Epidermal melanocyte (primary cell): ENCODE measurements at regions not wholly inside any gene's neighbourhood (a gene's known extent, or its start where the extent isn't known, plus 50 kb on each side); places are given as distances from the start of the nearest gene placed in this dataset.

Source experiments
- DNase-seq: peaks from one replicate; pipeline ENCODE4 v3.0.0; 2011; ENCODE audit warnings: low spot score; ENCODE audit not compliant: insufficient read length

GRCh38 chr4:152097371-152097770 is 336.6 kb upstream of the GATB start:
- no peak for DNase-seq

DNA sequence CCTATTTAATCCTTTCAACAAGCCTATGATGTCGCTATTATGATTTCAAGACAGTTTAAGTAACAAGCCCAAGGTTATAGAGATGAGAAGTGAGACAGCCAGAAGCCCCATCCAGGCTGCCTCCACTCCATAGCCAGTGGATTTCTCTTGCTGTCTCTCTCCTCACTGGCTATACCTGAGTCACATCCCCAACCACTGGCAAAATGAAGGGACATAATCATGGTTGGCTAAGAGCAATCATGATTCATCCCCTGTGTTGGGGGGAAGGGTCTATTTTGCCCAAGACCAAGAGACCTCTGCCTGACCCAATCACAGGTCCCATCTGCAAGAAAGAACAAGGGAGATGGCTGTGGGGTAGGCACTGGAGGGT is 334.9 kb upstream of the GATB start:
- DNase-seq = no peak

- no peak for DNase-seq
Measured at GRCh38 chr4:152094970-152095700, 334.3 kb upstream of the GATB start.

DNA sequence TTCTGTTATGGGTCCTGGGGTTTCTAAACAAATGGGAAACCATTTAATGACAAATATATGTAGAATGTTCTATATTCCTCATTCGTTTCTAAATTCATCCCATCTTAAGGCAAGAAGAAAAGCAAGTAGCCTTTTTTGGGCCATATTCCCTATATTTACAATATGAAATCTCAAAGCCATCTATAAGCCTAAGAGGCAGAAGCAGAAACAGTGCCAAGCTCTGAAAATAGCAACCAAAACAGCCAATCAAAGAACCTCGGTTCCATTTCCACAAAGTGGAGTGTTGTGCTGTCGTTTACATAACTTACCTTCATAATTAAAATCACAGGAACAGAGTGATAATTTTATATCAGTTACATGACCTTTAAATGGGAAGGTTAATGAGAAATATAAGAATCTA is 330.6 kb upstream of the GATB start:
- no peak for DNase-seq

DNA sequence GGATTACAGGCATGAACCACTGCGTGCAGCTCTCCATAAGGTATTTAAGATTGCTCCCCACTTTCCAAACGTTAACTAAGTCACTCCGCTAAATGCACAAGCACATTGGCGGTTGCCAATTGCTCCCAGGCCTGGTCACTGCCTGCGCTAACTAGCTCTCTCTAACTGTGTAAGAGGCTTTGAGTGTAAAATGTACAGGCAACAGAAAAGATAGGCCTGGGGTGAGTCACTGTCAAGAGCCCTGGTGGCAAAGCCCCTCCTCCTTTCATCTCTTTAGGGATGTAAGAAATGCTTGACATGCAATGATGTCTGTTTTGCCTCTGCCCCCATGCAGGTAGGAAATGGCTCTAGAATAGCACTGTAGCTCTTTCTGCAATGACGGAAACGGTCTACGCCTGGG is 329.7 kb upstream of the GATB start:
- DNase-seq = no peak

DNA sequence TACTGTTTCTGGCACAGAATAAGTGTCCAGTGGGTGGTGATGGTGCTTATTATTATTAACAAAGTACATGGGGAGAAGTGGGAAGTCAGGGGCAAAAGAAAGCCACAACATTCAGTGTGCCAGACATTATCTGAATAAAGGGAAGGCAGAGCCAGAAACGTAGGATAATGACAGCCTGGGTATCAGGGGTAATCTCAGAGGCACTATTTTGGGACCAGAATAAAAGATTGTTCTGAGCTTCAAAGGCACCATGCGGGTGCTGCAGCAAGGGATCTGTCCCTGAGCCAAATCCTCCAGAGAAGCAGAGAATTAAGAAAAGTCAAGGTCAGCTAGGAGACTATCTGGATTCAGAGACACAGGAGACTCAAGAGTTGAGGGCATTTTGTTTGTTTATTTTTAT is 328.8 kb upstream of the GATB start:
- no peak for DNase-seq

DNA sequence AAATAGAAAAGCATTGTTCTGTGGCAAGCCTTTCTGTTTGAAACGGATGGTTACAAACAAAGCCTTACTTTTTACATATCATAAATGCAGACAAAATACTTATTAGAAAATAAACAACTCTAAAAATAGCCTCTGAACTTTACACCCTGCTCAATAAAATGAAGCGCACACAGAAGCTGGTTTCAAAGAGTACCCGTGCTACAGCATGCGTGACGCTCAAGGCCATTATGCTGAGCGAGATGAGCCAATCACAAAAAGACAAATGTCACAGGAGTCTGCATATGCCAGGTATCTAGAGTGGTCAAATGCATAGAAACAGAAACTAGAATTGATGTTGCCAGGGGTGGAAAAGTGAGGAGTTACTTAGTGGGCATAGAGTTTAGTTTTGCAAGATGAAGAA is 326.5 kb upstream of the GATB start:
- no peak for DNase-seq

DNA sequence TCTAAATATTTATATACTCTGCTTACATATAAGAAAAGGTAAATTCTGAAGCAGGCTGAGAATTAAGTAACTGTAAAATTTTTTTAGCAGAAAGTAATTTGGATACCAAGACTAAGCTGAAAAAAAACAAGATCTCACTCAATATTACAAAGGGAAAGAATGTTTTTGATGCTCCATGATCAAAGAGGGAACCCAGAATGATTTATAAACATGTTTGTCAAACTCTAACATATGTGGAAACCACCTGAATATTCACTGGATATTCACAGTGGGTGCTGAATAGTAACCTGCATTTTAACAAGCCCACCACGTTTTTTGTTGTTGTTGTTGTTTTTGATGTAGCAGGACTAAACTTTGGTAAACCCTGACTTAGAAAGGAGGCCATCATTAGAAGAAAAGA is 324.9 kb upstream of the GATB start:
- no peak for DNase-seq

DNA sequence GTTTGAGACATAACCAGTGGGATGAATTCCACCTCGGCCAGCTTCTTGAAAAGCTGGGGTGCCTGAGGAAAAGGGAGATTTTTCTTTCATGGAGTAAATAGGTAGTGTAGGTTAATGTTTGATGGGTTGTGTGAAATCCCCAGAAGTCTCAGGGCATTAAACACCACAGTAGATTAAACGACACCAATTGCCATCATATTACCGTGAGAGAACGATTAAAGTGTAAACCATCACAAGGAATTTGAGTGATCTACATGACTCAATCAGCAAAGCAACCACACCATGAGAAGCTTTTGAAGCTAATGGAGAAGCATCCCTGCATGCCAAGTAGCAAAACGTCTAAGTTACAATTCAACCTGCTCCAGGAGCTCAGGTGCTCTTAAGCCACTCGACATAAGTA is 322.5 kb upstream of the GATB start:
- DNase-seq = no peak

DNA sequence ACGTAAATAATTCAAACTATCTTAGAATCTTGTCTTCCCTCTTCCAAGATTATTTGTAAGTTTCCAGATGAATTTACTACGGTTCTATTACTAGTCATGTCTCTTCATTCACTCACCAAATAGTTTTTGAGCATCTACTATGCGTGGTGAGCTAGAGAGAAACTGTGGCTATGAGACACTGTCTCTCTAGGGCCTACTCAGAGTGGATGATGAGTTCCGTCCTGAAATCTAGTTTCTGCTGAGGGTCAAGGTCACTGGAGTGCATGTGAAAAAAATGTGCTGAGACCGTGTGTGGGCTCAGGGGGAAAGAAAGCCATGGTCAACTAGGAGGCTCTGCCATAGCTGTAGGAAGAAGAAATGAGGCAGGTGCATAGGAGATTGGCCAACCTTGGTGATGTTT is 320.2 kb upstream of the GATB start:
- no peak for DNase-seq

DNA sequence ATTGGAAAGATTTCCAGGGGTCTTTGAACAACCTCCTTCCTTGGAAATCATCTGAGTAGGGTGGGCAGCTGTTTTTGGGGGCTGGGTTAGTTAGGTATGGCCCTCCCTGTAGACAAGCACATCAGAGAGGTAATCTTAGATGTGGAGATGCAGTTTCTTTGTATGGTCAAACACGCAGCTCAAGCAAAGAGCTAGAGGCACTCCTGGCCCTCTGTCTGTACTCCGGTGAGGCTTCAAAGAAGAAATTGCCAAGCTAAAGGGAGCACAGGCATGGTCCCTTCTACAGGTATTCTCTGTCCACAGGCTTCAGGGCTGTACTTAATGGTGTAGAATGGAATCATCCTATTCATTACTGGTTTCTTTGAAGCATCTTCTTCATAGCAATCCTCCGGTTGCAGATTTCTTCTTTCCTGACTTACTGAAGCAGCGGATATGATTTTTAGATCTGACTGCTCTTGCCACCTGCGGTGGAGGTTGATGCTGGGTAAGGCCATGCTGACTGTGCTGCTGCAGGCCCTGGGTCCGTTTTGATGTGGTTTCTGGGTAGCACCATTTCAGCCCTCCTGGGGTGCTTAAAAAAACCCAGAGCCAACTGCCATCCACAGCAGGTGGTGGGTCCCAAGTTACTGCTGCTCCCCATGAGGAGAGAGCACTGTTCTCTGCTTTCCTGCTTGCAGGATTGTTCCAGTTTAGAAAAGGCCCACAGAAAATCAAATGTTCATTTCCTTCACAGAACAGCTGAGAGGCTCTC is 318.9 kb upstream of the GATB start:
- DNase-seq = no peak

- no peak for DNase-seq
Measured at GRCh38 chr4:152079079-152079478, 318.3 kb upstream of the GATB start.

DNA sequence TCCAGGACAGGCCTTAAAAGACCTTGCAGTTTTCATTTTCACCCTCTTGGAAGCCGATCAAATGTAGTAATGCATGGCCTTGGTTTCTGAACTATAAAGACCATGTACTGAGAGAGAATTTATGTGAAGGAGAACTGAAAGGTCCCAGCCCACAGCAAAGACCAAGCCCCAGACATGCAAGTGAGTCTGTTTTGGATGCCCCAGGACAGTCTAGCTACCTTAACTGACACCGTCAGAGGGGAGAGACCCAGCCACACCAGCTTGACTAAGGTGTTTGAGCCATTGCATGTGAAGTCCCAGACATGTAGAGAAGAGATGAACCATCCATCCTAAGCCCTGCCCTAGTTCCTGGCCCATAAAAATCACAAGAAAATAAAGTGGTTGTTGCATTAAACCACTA is 316.8 kb upstream of the GATB start:
- no peak for DNase-seq

DNA sequence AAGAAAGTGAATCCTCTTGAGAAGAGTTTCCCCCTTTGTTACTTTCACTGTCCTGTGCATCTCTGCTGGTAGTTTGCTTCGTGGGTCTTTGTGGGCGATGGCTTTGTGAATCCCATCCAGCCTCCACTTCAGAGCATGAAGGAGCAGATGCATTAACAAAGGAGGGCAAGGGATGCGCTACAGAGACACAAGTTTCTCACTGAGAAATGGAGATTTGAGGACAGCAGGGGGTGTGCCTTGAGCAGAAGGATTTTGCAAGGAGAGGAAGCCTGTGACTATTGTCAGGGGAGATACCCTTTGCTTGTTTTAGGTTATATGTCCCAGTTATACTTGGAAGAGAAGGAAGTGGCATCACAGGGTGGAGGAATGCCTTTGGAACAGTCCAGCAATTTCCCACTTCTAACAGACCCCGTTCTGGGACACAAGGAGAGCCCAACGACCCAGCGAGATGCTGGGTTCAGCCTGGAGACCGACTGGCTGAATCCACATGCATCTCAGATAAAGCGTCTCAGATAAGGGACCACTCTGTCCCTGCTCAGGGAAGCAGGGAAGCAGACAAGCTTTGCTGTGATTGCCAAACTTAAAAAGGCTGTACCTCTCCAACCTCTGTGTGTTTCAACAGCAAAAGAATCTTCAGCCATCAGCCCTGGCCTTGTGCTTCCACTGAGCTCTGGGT is 314.6 kb upstream of the GATB start:
- DNase-seq = no peak

DNA sequence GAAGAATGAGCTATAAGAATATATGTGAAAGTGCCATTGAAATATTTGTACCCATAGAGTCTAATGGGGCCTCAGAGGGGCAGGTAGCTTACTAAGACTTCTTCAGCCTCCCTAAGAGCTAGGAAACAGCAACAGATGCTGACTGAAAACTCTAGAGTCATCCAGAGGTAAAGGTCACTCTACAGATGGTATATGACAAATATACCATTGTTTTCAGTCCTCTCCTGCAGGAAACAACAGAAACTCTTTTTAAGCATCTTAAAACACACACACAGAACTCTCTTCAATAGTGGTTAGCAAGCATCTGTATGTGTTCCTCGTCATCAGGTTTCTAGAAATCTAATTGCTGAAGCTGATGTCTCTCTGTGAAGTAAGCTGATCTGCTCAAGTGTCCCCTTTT is 313.8 kb upstream of the GATB start:
- DNase-seq = no peak

- DNase-seq = no peak
Measured at GRCh38 chr4:152074088-152074437, 313.3 kb upstream of the GATB start.

DNA sequence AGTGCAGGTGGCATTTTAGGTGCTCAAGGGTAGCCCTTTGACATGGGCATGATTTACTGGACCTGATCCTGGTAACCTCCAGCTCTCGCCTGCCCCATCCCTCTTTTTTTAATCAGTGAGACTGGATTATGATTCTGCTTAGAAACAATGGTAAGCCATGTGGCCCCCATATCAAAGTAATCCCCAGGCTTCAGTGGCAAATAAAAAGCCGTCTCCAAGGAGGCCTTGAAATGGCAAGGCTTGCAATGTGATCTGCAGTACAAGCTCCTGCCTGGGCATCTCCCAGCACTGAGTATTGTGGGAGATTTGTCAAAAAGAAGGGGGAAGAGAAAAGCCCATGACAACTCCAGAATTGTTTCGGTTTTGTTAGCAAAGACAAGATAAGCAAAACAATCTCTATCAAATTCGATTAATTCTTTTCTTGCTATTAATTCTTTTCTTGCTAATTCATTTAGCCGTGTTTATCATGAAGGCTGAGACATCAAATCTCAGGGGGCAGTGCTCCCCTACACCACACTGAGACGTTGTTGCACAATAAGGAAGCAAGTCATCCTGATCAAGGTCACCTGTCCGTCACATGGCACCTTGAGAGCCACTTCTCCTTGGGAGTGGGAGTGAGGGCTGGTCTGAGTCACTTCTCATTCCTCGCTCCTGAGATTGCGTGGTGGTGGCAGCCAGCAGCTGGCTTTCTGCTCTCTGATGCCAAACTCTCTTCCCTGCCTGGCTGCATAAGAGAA is 312.7 kb upstream of the GATB start:
- DNase-seq = no peak

GRCh38 chr4:152072906-152073305 is 312.1 kb upstream of the GATB start:
- no peak for DNase-seq

DNA sequence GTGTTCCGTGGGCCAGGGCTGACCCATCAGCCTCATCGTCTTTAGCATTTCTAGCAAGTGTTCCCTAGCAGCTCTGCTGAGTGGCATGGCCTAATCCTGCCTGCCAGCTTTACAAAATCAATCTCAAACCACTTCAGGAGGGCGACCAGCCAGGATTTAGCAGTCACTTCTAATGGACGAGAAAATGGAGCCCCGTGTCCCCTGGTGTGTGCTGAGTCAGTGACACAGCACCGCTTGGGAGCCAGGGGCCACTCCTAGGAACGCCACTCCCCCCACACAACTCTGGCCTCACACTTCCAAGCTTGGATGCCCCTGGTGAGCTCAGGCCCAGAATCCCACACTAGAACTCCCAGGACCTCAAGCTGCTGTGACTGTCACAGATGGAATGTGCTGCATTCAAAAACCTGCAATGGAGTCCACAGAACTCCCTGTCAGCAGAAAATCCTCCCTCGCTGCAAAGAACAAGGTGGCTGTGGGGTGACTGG is 311.2 kb upstream of the GATB start:
- DNase-seq = no peak

DNA sequence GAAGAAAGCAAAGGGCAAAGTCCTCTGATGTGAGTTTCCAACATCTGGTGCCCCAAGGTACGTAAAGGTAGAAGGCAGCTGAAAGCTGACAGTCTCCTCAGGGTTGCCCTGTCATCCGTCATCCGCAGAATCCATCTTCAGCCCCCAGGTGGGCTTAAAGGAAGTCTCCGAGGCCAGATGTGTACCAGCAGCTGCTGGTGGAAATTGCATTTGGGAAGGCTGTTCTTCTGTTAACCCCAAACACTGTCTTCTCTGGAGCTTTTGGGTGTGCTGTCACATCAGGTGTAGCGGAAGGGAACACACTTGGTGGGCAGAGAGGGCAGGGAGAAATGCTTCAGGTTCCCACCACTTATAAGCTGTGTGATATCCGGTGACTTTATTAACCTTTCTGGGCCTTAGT is 310.0 kb upstream of the GATB start:
- DNase-seq = no peak

- DNase-seq = no peak
Measured at GRCh38 chr4:152068866-152069265, 308.1 kb upstream of the GATB start.

DNA sequence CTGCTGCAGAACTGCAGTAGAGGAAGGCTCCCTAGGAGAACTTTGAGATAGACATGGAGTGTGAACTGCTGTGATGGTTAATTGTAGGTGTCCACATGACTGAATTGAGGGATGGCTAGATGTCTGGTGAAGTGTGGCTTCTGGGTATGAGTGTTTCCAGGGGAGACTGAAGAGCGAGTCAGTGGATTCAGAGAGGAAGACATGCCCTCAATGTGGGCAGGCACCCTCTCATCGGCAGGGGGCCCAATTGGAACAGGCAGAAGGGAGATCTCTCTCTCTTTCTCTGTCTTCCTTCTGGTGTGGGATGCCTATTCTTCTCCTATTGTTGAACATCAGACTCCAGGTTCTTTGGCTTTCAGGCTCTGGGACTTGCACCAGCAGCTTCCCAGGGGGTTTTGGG is 304.7 kb upstream of the GATB start:
- DNase-seq = no peak
